ENCODE measurements at regions not wholly inside any gene's neighbourhood (a gene's known extent, or its start where the extent isn't known, plus 50 kb on each side); places are given as distances from the start of the nearest gene placed in this dataset.

DNA sequence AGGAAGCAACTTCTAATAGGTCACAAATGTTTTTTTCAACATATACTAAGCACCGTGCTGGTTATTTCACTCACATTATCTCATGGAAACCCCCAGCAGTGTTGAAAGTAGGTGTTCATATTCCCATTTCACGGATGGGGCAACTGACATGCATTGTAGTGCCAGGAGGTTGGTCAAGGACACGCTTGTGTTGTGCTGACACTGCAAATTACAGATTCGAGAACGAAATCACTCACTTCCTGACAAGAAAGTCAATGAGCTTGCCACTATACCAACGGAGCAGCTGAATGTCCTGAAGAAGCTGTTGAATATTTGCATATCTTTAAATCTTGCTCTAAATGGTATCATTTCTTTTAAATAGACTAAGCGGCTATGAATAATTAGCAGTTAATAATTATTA lies 378.0 kb upstream of the C16orf82 start:
- BruUV-seq (replicated peaks) = no TSS peak
- Histone ChIP-seq H3K79me2 (ENCODE audit: insufficient read depth, low read length) (no peaks in the 10 kb centered on the region), H3K4me2 (ENCODE audit: low read length) (no peak overlapping the region), H3K27ac (ENCODE audit: low read depth, low read length) (no peak overlapping the region), H2AFZ (ENCODE audit: low read depth, low read length, poor library complexity, severe bottlenecking) (no peak overlapping the region), H3K36me3 (ENCODE audit: control insufficient read depth in 1 of 2, insufficient read depth in 2 of 2, low read length in 2 of 2) (no peaks in the 10 kb centered on the region), H3K4me3 (replicated peaks in 1 of 2; ENCODE audit: low read depth in 1 of 2, low read length in 2 of 2) (no peak overlapping the region), H3K9me2 (ENCODE audit: insufficient read depth) (no peaks in the 10 kb centered on the region), H3K27me3 (ENCODE audit: insufficient read depth, low read length) (no peaks in the 10 kb centered on the region), H3K9ac (ENCODE audit: low read length) (no peak overlapping the region), H3K4me1 (ENCODE audit: control insufficient read depth in 1 of 2, insufficient read depth in 2 of 2, low read length in 2 of 2) (no peaks in the 10 kb centered on the region), H4K20me1 (ENCODE audit: insufficient read depth) (no peaks in the 10 kb centered on the region), H3K9me3 (ENCODE audit: control insufficient read depth in 1 of 2, insufficient read depth in 1 of 2, low read depth in 1 of 2, low read length in 2 of 2) (no peaks in the 10 kb centered on the region)
- TF ChIP-seq EGR1 (IDR thresholded peaks at IDR 0.05; ENCODE audit: low read depth) = no peak
- no peak for TF ChIP-seq CTCF (IDR thresholded peaks at IDR 0.05 in 2 of 3, conservative IDR thresholded peaks at IDR 0.05 in 1 of 3; ENCODE audit: borderline replicate concordance in 1 of 3, insufficient read depth in 1 of 3, low read depth in 2 of 3, low read length in 2 of 3)
- TF ChIP-seq SRF (IDR thresholded peaks at IDR 0.05; ENCODE audit: low read depth) = no peak
- TF ChIP-seq POLR2A (IDR thresholded peaks at IDR 0.05; ENCODE audit: borderline replicate concordance, extremely low read depth, insufficient read depth, insufficient read length) = no peak
- no peak for TF ChIP-seq CBX3 (IDR thresholded peaks at IDR 0.05; ENCODE audit: low read depth)
- TF ChIP-seq JUND (IDR thresholded peaks at IDR 0.05) = no peak
- TF ChIP-seq EZH2phosphoT487 (IDR thresholded peaks at IDR 0.05; ENCODE audit: borderline replicate concordance) = no peak
- TF ChIP-seq ZBTB33 (IDR thresholded peaks at IDR 0.05; ENCODE audit: extremely low read depth, insufficient replicate concordance, low read length) = no peak
- no peak for TF ChIP-seq SP1 (IDR thresholded peaks at IDR 0.05; ENCODE audit: low read depth)
- RAD21 ChIA-PET (ENCODE audit: low non-redundant PET in 1 of 2, low total read pairs in 2 of 2, uncharacterized antibody in 2 of 2, unreplicated experiment in 2 of 2) = no interaction called here
- intact Hi-C loops (cut with micrococcal nuclease) = no loop called here
- no peak for ATAC-seq
- CTCF ChIA-PET = no interaction called here
- DNase-seq (ENCODE audit: low read depth, low spot score) = no peak
- POLR2A ChIA-PET = no interaction called here
